ENCODE measurements at regions not wholly inside any gene's neighbourhood (a gene's known extent, or its start where the extent isn't known, plus 50 kb on each side); places are given as distances from the start of the nearest gene placed in this dataset.

GRCh38 chr3:88671573-88671972 lies 435.8 kb upstream of the EPHA3 start:
- TF ChIP-seq FOXP2 (optimal IDR thresholded peaks at IDR 0.05; ENCODE audit: control extremely low read depth, extremely low read length, insufficient read depth) (no peak), EZH2 (IDR thresholded peaks at IDR 0.05) (no peak)

Data from SK-N-MC (cell line).